ENCODE measurements at regions not wholly inside any gene's neighbourhood (a gene's known extent, or its start where the extent isn't known, plus 50 kb on each side); places are given as distances from the start of the nearest gene placed in this dataset.

- Histone ChIP-seq H3K27me3 (no peaks in the 10 kb centered on the region), H3K27ac (no peak overlapping the region), H3K4me1 (no peaks in the 10 kb centered on the region), H3K36me3 (no peaks in the 10 kb centered on the region), H3K4me3 (no peak overlapping the region), H3K9me3 (peaks cover 0 to 24% (median 3%) of the 10 kb centered on the region in 3 donors)
- intact Hi-C loops (cut with DNase I), result no loop called here
- DNase-seq, result no peak
- TF ChIP-seq CTCF (IDR thresholded peaks at IDR 0.05) (no peak), POLR2A (IDR thresholded peaks at IDR 0.05) (no peak)
These were observed 1124.4 kb downstream of the TYW1 start for GRCh38 chr7:68121056-68121455.

GRCh38 chr7:68121655-68122054 lies 1125.0 kb downstream of the TYW1 start:
- no peak for TF ChIP-seq CTCF (IDR thresholded peaks at IDR 0.05)
- no peak for TF ChIP-seq POLR2A (IDR thresholded peaks at IDR 0.05)
- H3K4me1 ChIP-seq, result no peaks in the 10 kb centered on the region
- no peaks in the 10 kb centered on the region for H3K27me3 ChIP-seq
- H3K36me3 ChIP-seq, result no peaks in the 10 kb centered on the region
- 76 to 77% methylated on average over 9 of the region's 9 CpGs for WGBS, 2 donors
- H3K9me3 ChIP-seq, result peaks cover 0 to 24% (median 3%) of the 10 kb centered on the region in 3 donors
- no peak overlapping the region for H3K4me3 ChIP-seq
- H3K27ac ChIP-seq, result no peak overlapping the region
- no peak for DNase-seq
- intact Hi-C loops (cut with DNase I), result no loop called here

GRCh38 chr7:68122801-68123200 lies 1126.2 kb downstream of the TYW1 start:
- TF ChIP-seq POLR2A (IDR thresholded peaks at IDR 0.05) (no peak), CTCF (IDR thresholded peaks at IDR 0.05) (no peak)
- H3K27me3 ChIP-seq, result no peaks in the 10 kb centered on the region
- no peak overlapping the region for H3K27ac ChIP-seq
- no peaks in the 10 kb centered on the region for H3K4me1 ChIP-seq
- peaks cover 0 to 24% (median 3%) of the 10 kb centered on the region in 3 donors for H3K9me3 ChIP-seq
- H3K4me3 ChIP-seq, result no peak overlapping the region
- intact Hi-C loops (cut with DNase I), result no loop called here
- no peaks in the 10 kb centered on the region for H3K36me3 ChIP-seq
- no peak for DNase-seq
- WGBS, 2 donors, result 71 to 80% methylated on average over 1 to 6 of the region's 8 CpGs

- Histone ChIP-seq H3K9me3 (peaks cover 0 to 4% (median 0%) of the 10 kb centered on the region in 3 donors), H3K4me3 (no peak overlapping the region), H3K4me1 (no peaks in the 10 kb centered on the region), H3K27ac (no peak overlapping the region), H3K36me3 (no peaks in the 10 kb centered on the region), H3K27me3 (no peaks in the 10 kb centered on the region)
- DNase-seq, result no peak
- TF ChIP-seq POLR2A (IDR thresholded peaks at IDR 0.05) (no peak), CTCF (IDR thresholded peaks at IDR 0.05) (no peak)
- WGBS, 2 donors, result 59 to 69% methylated on average over 2 of the region's 2 CpGs
- intact Hi-C loops (cut with DNase I), result no loop called here
These were observed 1128.5 kb downstream of the TYW1 start for GRCh38 chr7:68125168-68125567.

- WGBS, 2 donors, result 60 to 80% methylated on average over 6 of the region's 6 CpGs
- DNase-seq, result no peak
- Histone ChIP-seq H3K4me3 (no peak overlapping the region), H3K36me3 (no peaks in the 10 kb centered on the region), H3K4me1 (no peaks in the 10 kb centered on the region), H3K27ac (no peak overlapping the region), H3K9me3 (no peaks in the 10 kb centered on the region), H3K27me3 (no peaks in the 10 kb centered on the region)
- no peak for TF ChIP-seq POLR2A (IDR thresholded peaks at IDR 0.05)
- no peak for TF ChIP-seq CTCF (IDR thresholded peaks at IDR 0.05)
- intact Hi-C loops (cut with DNase I), result no loop called here
These were observed 1136.4 kb downstream of the TYW1 start for GRCh38 chr7:68133045-68133444.
